ENCODE measurements at regions not wholly inside any gene's neighbourhood (a gene's known extent, or its start where the extent isn't known, plus 50 kb on each side); places are given as distances from the start of the nearest gene placed in this dataset.

DNA sequence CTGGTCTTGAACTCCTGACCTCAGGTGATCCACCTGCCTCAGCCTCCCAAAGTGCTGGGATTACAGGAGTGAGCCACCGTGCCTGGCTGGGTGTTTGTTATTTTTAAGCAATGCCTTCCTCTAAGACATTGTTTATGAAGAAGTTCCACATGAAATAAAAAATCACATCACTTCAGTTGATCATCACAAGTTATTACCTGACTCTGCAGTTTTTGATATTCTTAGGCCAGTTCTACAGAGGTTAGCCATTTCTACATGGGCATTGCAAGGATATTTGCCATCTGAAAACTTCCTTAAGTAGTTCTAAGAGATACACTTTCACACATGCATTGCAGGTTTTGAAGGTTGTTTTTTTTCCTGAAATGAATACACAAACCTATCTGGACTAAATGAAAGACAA is 82.1 kb downstream of the PYDC2 start:
- H3K27me3 Mint-ChIP-seq (ENCODE audit: insufficient read depth, unreplicated experiment), result no peaks in the 10 kb centered on the region
- Histone ChIP-seq H3K27me3 (replicated peaks; ENCODE audit: control insufficient read depth, insufficient read depth, low read length) (no peaks in the 10 kb centered on the region), H3K36me3 (ENCODE audit: control insufficient read depth, insufficient read depth, low read length) (no peaks in the 10 kb centered on the region), H3K4me3 (ENCODE audit: low read depth, low read length) (no peak overlapping the region), H3K9me3 (0 out of 2 replicates have a peak, but pooled peaks cover 4% of the 10 kb centered on the region), H3K4me1 (no peaks in the 10 kb centered on the region)
- ChIA-PET POLR2A (no interaction called here), CTCF (no interaction called here)
- TF ChIP-seq, protein P1, sequence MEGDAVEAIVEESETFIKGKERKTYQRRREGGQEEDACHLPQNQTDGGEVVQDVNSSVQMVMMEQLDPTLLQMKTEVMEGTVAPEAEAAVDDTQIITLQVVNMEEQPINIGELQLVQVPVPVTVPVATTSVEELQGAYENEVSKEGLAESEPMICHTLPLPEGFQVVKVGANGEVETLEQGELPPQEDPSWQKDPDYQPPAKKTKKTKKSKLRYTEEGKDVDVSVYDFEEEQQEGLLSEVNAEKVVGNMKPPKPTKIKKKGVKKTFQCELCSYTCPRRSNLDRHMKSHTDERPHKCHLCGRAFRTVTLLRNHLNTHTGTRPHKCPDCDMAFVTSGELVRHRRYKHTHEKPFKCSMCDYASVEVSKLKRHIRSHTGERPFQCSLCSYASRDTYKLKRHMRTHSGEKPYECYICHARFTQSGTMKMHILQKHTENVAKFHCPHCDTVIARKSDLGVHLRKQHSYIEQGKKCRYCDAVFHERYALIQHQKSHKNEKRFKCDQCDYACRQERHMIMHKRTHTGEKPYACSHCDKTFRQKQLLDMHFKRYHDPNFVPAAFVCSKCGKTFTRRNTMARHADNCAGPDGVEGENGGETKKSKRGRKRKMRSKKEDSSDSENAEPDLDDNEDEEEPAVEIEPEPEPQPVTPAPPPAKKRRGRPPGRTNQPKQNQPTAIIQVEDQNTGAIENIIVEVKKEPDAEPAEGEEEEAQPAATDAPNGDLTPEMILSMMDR (IDR thresholded peaks at IDR 0.05; ENCODE audit: insufficient read depth in 1 of 2, low read depth in 1 of 2, low read length in 1 of 2, severe bottlenecking in 1 of 2, unreplicated experiment in 1 of 2), result no peak
- H3K36me3 Mint-ChIP-seq (ENCODE audit: insufficient read depth, unreplicated experiment), result no peaks in the 10 kb centered on the region
- BruUV-seq (replicated peaks), result no TSS peak
- no peak overlapping the region for H3K4me3 Mint-ChIP-seq (ENCODE audit: unreplicated experiment)
- H3K9me3 Mint-ChIP-seq (ENCODE audit: unreplicated experiment), result peaks cover 4% of the 10 kb centered on the region
- no peak for DNase-seq
- intact Hi-C loops (cut with micrococcal nuclease; ENCODE audit: unreplicated experiment), result no loop called here
- no peak overlapping the region for H3K27ac Mint-ChIP-seq (ENCODE audit: unreplicated experiment)
- no peaks in the 10 kb centered on the region for H3K4me1 Mint-ChIP-seq (ENCODE audit: low read depth, unreplicated experiment)

DNA sequence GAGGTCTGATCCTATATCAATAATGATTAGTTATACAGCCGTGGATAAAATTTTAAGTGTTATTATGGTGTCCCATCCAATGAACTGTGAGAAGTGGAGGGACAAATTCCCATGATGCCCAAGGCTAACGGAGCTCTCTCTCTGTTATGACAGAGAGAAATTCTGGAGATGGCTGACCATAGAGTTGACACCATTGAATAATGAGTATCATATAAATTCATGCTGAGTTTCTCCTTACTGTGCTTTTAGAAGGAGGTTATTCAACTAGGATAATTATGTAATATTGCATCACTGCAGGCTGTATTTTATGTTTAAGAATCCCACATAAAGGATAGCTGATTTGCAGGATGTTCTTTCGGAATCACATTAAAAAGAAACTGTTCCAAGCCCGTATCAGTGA is 82.9 kb downstream of the PYDC2 start:
- TF ChIP-seq, protein P1 (IDR thresholded peaks at IDR 0.05; ENCODE audit: insufficient read depth in 1 of 2, low read depth in 1 of 2, low read length in 1 of 2, severe bottlenecking in 1 of 2, unreplicated experiment in 1 of 2), result no peak
- no peak overlapping the region for H3K4me3 Mint-ChIP-seq (ENCODE audit: unreplicated experiment)
- BruUV-seq (replicated peaks), result no TSS peak
- H3K4me3 ChIP-seq (ENCODE audit: low read depth, low read length), result no peak overlapping the region
- peaks cover 13% of the 10 kb centered on the region for H3K9me3 Mint-ChIP-seq (ENCODE audit: unreplicated experiment)
- H3K9me3 ChIP-seq, result 0 out of 2 replicates have a peak, but pooled peaks cover 4% of the 10 kb centered on the region
- no peak overlapping the region for H3K27ac Mint-ChIP-seq (ENCODE audit: unreplicated experiment)
- H3K4me1 ChIP-seq, result no peaks in the 10 kb centered on the region
- no peaks in the 10 kb centered on the region for H3K27me3 Mint-ChIP-seq (ENCODE audit: insufficient read depth, unreplicated experiment)
- DNase-seq, result no peak
- H3K4me1 Mint-ChIP-seq (ENCODE audit: low read depth, unreplicated experiment), result no peaks in the 10 kb centered on the region
- H3K36me3 Mint-ChIP-seq (ENCODE audit: insufficient read depth, unreplicated experiment), result no peaks in the 10 kb centered on the region
- H3K27me3 ChIP-seq (replicated peaks; ENCODE audit: control insufficient read depth, insufficient read depth, low read length), result no peaks in the 10 kb centered on the region
- intact Hi-C loops (cut with micrococcal nuclease; ENCODE audit: unreplicated experiment), result no loop called here
- H3K36me3 ChIP-seq (ENCODE audit: control insufficient read depth, insufficient read depth, low read length), result no peaks in the 10 kb centered on the region
- ChIA-PET CTCF (no interaction called here), POLR2A (no interaction called here)

DNA sequence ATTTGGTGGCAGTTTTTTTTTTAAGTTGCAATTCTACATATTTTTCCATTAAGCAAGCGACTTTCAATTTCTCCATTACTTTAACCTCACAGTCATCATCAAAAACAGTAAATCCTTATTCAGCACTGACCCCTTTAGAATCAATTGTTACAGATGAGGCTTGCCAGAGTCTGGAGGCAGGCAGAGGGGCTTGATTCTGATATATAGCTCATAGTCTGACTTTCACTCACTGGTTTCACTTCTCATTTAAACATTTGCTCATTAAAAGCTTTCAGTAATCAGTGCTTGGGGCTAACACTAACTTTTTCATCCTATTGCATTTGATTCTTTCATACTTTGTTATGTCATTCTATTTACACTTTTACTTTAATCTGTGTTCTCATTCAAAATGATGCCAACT is 88.4 kb downstream of the PYDC2 start:
- no peak for DNase-seq
- H3K9me3 Mint-ChIP-seq (ENCODE audit: unreplicated experiment), result peaks cover 14% of the 10 kb centered on the region
- no peaks in the 10 kb centered on the region for H3K36me3 Mint-ChIP-seq (ENCODE audit: insufficient read depth, unreplicated experiment)
- BruUV-seq (replicated peaks), result no TSS peak
- Histone ChIP-seq H3K4me3 (ENCODE audit: low read depth, low read length) (no peak overlapping the region), H3K9me3 (0 out of 2 replicates have a peak, but pooled peaks cover 4% of the 10 kb centered on the region), H3K4me1 (no peaks in the 10 kb centered on the region), H3K36me3 (ENCODE audit: control insufficient read depth, insufficient read depth, low read length) (no peaks in the 10 kb centered on the region), H3K27me3 (replicated peaks; ENCODE audit: control insufficient read depth, insufficient read depth, low read length) (no peaks in the 10 kb centered on the region)
- H3K4me3 Mint-ChIP-seq (ENCODE audit: unreplicated experiment), result no peak overlapping the region
- POLR2A ChIA-PET, result no interaction called here
- H3K27me3 Mint-ChIP-seq (ENCODE audit: insufficient read depth, unreplicated experiment), result no peaks in the 10 kb centered on the region
- H3K4me1 Mint-ChIP-seq (ENCODE audit: low read depth, unreplicated experiment), result no peaks in the 10 kb centered on the region
- TF ChIP-seq, protein P1 (IDR thresholded peaks at IDR 0.05; ENCODE audit: insufficient read depth in 1 of 2, low read depth in 1 of 2, low read length in 1 of 2, severe bottlenecking in 1 of 2, unreplicated experiment in 1 of 2), result no peak
- CTCF ChIA-PET, result no interaction called here
- intact Hi-C loops (cut with micrococcal nuclease; ENCODE audit: unreplicated experiment), result no loop called here
- no peak overlapping the region for H3K27ac Mint-ChIP-seq (ENCODE audit: unreplicated experiment)
